Tibial artery (tissue), 4 donors: ENCODE measurements at regions not wholly inside any gene's neighbourhood (a gene's known extent, or its start where the extent isn't known, plus 50 kb on each side); places are given as distances from the start of the nearest gene placed in this dataset.

Experiments
- DNase-seq, 2 donors: peaks; one replicate each; pipeline ENCODE4 v3.0.0-alpha.2; 2019
- H3K27ac ChIP-seq, 2 donors: fragments of 200-600 bp; sonication (generic) in 1 of 2; 1 replicate in 1 of 2; 2 replicates in 1 of 2; pipeline ENCODE4 v1.5.1; 2018 to 2019; ENCODE audit warnings: mild to moderate bottlenecking in 1 of 2
- H3K27me3 ChIP-seq, 2 donors: fragments of 200-600 bp; sonication (generic) in 1 of 2; one replicate each; pipeline versions ENCODE4 v1.5.1 to v1.6.0; 2016 to 2019
- H3K36me3 ChIP-seq, 3 donors: fragments of 200-600 bp; sonication (generic) in 2 of 3; one replicate each; pipeline ENCODE4 v1.5.1; 2016 to 2019; ENCODE audit warnings: mild to moderate bottlenecking in 2 of 3
- H3K4me1 ChIP-seq, 4 donors: fragments of 200-600 bp; sonication (generic) in 2 of 4; 1 replicate in 3 of 4; 2 replicates in 1 of 4; pipeline ENCODE4 v1.5.1; 2016 to 2019
- H3K4me3 ChIP-seq, 2 donors: fragments of 200-600 bp; sonication (generic) in 1 of 2; 1 replicate in 1 of 2; 2 replicates in 1 of 2; pipeline ENCODE4 v1.5.1; 2018 to 2019; ENCODE audit warnings: mild to moderate bottlenecking in 2 of 2
- H3K9me3 ChIP-seq, 3 donors: fragments of 200-600 bp; sonication (generic) in 1 of 3; one replicate each; pipeline ENCODE4 v1.5.1; 2016 to 2019
- CTCF ChIP-seq, 2 experiments: fragments of 200-600 bp in 1 of 2; fragments of 450-650 bp in 1 of 2; IDR thresholded peaks; one replicate each; pipeline ENCODE4 v1.5.1; 2017 to 2019; ENCODE audit warnings: antibody characterized with exemption in 2 of 2, mild to moderate bottlenecking in 1 of 2, moderate library complexity in 1 of 2
- intact Hi-C: fragments of 100-400 bp; cut with DNase I; formaldehyde crosslinking; loops from one replicate; pipeline ENCODE4 v1.15.0; 2023; ENCODE audit warnings: low total_unique reads

DNA sequence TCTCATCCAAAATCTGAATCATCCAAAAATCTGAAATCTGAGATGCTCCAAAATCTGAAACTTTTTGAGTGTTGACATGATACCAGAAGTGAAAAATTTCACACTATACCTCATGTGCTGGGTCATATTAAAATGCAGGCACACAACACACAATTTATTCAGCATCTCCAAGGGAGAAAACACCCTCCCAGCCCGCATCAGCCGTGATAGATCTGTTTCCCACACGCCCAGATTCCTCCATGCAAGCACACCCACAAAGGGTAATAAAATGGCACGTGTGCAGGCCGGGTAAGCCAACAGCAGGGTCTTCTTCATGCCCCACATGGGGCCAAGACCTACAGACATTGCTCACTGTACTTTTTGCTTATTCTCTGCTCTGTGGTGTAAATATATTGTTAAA lies 173.1 kb upstream of the FERD3L start:
- no peak for DNase-seq
- H3K4me3 ChIP-seq: no peak overlapping the region
- no peaks in the 10 kb centered on the region for H3K4me1 ChIP-seq
- no peaks in the 10 kb centered on the region for H3K27me3 ChIP-seq
- no peaks in the 10 kb centered on the region for H3K9me3 ChIP-seq
- no peak overlapping the region for H3K27ac ChIP-seq
- TF ChIP-seq CTCF (IDR thresholded peaks at IDR 0.05): no peak
- intact Hi-C loops: no loop called here
- no peaks in the 10 kb centered on the region for H3K36me3 ChIP-seq

- intact Hi-C loops: no loop called here
- no peak for DNase-seq
- H3K27me3 ChIP-seq: no peaks in the 10 kb centered on the region
- H3K4me3 ChIP-seq: no peak overlapping the region
- no peak for TF ChIP-seq CTCF (IDR thresholded peaks at IDR 0.05)
- no peak overlapping the region for H3K27ac ChIP-seq
- H3K4me1 ChIP-seq: no peaks in the 10 kb centered on the region
- H3K36me3 ChIP-seq: no peaks in the 10 kb centered on the region
- no peaks in the 10 kb centered on the region for H3K9me3 ChIP-seq
These were observed 172.2 kb upstream of the FERD3L start for GRCh38 chr7:19317461-19317860.

GRCh38 chr7:19312416-19312815 lies 167.2 kb upstream of the FERD3L start:
- DNase-seq: no peak
- no peaks in the 10 kb centered on the region for H3K9me3 ChIP-seq
- H3K4me1 ChIP-seq: no peaks in the 10 kb centered on the region
- H3K27me3 ChIP-seq: no peaks in the 10 kb centered on the region
- no peak for TF ChIP-seq CTCF (IDR thresholded peaks at IDR 0.05)
- intact Hi-C loops: no loop called here
- no peaks in the 10 kb centered on the region for H3K36me3 ChIP-seq
- H3K27ac ChIP-seq: no peak overlapping the region
- H3K4me3 ChIP-seq: no peak overlapping the region

DNA sequence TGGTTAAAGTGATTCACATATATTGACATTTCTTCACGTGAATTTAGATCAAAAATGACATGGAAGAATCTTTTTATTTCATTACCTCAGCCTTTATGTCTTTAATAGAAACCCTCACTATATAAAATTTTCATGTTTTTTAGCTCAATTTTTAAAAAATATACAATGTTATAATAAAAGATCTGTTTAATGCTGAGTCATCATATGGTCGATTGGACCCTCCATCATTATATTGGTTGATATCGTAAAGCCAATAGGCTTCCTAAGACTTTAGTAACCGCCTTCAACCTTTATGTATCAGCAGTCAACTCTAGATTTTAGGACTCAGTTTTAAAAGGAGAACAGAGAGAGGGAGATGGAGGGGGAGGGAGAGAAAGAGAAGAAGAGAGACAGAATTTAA lies 162.3 kb upstream of the FERD3L start:
- intact Hi-C loops: no loop called here
- H3K36me3 ChIP-seq: no peaks in the 10 kb centered on the region
- no peak overlapping the region for H3K4me3 ChIP-seq
- no peak for TF ChIP-seq CTCF (IDR thresholded peaks at IDR 0.05)
- H3K27ac ChIP-seq: no peak overlapping the region
- H3K27me3 ChIP-seq: no peaks in the 10 kb centered on the region
- H3K4me1 ChIP-seq: no peaks in the 10 kb centered on the region
- DNase-seq: no peak
- H3K9me3 ChIP-seq: no peaks in the 10 kb centered on the region

DNA sequence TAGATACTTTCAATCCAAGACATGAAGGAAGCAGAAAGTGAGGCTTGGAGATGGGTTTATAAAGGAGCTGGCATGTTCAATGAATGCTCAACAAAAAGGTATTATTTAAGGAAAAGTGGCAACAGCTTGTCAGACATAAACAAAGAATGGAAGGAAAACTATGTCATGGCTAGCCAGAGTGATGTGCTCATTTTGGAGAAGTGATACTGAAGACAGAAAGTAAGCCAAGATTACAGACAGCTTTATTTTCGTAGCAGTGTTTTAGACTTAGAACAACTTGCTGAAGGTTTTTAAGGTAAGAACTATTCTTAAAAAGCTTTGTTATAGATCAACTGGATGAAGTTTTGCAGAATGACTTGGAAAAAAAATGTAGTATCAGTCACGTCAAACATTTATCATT lies 160.5 kb upstream of the FERD3L start:
- intact Hi-C loops: no loop called here
- Histone ChIP-seq H3K27ac (no peak overlapping the region), H3K27me3 (no peaks in the 10 kb centered on the region), H3K4me3 (no peak overlapping the region), H3K9me3 (no peaks in the 10 kb centered on the region), H3K4me1 (no peaks in the 10 kb centered on the region), H3K36me3 (no peaks in the 10 kb centered on the region)
- DNase-seq: no peak
- no peak for TF ChIP-seq CTCF (IDR thresholded peaks at IDR 0.05)

DNA sequence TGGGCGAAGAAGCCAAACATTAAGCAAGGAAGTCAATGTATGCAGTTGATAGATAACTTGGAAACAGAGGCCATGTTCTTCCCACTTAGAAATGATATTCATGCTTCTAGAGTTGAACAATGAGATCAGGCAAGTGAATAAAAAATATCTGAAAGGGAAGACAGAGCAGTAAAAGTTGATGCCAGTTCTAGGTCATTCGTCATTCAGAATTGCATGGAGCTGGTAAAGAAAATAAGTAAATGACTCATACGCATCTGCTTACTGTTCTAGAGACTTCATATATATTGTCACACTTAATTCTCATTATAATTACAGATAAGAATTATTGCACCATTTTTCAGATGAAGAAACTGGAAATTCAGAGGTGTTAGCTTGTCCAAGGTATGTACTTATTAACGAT lies 158.9 kb upstream of the FERD3L start:
- TF ChIP-seq CTCF (IDR thresholded peaks at IDR 0.05): no peak
- Histone ChIP-seq H3K27ac (no peak overlapping the region), H3K27me3 (no peaks in the 10 kb centered on the region), H3K4me1 (no peaks in the 10 kb centered on the region), H3K36me3 (no peaks in the 10 kb centered on the region), H3K9me3 (no peaks in the 10 kb centered on the region), H3K4me3 (no peak overlapping the region)
- intact Hi-C loops: no loop called here
- no peak for DNase-seq
